ENCODE measurements at regions not wholly inside any gene's neighbourhood (a gene's known extent, or its start where the extent isn't known, plus 50 kb on each side); places are given as distances from the start of the nearest gene placed in this dataset.

DNA sequence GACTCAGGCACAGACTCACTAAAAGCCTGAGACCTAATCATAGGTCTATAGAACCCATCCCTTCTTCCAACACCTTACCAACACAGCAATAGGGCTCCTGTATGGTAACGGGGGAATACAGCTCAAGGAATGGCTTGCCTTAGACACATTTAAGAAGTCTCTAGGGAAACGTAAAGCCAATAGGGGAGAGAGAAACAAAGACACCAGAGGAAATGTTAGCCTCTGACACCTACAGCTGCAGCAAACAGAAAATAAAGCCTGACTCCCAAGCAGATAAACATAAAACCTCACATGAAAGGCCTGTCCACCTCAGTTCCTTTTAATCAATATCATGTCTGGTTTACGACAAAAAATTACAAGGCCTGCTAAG, 51.1 kb upstream of the NCOA1 start:
- no peak for DNase-seq

DNA sequence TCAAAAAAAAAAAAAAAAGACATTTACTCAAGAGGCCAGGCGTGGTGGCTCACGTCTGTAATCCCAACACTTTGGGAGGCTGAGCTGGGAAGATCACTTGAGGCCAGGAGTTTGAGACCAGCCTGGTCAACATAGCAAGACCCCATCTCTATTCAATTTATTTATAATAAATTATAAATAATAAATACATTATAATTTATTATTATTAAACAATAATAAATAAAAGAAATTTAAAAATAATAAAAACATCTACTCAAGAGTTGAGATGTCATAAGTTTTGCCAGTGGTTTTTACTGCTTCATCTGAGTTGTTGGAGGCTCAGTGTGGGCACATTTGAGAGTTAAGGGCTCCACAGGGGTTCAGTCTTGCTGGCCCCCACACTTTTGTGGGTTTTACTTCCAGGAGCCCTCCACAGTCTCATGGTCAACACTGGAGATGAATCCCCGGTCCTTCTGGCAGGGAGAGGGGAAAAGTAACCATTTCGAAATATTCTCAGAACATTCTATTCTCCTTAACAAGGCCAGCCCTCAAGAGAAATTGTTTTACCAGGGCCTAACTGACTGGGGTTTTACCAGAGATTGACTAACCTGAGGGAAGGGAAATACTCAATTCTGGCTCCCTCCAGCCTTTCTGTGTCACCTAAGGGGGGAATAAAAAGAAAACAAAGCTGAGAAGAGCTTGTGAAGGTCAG, 51.6 kb upstream of the NCOA1 start:
- DNase-seq, result no peak

DNA sequence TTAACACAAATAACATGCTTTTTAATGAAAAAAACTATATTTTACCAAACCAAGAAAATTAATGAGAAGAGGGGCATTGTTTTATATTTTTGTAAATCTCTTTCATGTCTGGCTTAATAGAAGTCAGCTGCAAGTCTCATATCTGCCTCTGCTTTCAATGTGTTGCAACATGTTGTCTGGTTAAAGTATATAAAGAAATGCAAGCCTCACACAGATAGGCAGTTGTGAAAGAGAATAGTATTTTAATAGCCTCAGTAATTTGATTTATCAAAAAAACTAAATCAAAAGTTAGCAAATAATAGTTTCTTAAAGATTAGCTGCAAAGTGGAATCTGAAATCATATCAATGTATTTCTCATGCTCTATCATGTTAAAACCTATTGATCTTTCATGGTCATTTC, 52.9 kb upstream of the NCOA1 start:
- DNase-seq, result no peak

DNA sequence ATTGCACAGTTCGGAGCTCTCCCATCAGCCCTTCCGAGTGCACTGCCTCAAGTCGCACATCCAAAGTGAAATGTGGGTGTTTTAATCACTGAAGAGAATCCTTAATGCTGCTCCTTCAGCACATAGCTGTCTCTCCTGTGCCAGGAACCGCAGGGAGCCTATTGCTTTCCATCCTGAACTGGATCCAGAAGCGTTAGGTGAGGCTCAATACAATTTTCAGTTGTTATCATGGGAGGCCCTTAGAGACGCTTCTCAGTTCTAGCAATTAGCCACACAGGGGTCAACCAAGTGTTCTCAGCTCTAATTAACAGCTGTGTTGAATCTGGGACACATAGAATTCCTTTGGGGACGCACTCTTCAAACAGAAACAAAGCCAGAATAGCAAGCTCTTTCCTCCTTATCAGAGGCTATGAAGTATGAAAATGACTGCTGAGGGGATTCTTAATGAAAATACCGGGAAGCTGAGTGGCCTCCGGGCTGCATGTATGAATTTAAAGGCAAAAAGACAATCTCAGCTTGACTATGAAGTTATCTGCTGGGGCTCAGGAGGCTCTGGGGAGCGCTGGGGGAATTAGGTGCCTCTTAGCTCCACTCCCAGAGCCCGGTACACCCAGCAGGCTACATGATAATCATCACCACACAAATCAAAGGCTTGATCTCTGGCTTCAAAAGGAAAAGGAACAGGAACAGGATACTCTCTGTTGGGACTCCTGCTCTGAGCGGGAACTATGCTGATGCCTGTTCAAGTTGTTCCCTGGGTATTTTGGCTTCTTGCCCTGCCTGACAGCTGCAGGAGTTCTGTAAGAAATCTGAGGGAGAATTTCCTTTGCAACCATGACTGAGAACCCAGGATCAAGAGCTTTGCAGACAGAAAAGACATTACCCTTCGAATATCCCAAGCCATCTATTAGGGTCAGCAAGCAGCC, 55.4 kb upstream of the NCOA1 start:
- no peak for DNase-seq

DNA sequence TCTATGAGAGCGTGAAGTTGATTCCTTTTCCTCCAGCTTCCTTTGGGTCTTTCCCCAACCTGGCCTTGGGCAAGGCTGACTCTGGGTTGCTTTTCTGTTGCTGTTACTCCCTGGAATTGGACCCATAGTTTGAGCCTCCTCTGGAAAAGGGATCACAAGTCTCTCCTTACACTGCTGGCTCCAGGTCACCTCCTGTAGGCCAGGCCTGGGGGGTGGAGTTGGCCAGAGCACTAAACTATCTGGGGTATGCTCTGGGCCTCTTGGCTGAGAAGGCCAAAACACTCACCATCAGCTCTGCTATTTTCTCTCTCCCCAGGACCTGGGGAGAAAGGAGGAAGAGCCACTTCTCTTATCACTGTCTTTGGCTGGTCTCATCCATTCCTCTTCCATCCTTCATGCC, 56.5 kb upstream of the NCOA1 start:
- DNase-seq, result no peak

DNA sequence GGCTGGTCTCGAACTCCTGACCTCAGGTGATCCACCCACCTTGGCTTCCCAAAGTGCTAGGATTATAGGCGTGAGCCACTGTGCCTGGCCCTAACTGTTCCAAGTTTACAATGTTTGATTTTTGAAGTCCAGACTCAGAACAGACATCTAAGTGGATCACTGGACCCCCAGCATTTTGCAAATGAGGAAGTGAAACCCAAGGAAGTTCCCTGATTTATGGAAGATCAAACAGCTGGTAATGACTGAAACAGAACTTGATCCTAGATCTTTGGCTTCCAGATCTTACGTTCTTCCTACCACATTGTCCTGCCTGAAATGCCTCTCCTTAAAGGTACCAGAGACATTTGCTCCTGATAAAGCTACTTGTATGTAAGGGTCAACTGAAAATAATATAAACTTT, 58.3 kb upstream of the NCOA1 start:
- no peak for DNase-seq

DNA sequence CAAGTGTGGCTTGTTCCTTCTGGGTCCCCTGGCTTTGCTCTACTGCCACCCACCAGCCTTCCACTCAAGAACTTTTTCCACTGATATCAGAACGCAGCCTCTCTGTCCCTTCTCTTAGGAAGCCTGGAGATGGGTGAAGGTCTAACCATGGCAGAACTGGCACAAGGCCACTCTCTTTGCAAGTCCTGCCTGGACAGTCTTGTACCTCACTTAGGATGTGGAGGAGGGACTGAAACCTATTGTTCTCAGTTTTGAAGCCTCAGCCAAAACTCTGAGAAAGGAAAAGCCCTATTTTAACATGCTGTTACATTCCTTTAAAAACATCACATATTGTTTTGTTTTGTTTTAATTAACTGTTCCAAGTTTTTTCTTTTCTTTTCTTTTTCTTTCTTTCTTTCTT, 58.9 kb upstream of the NCOA1 start:
- no peak for DNase-seq

DNA sequence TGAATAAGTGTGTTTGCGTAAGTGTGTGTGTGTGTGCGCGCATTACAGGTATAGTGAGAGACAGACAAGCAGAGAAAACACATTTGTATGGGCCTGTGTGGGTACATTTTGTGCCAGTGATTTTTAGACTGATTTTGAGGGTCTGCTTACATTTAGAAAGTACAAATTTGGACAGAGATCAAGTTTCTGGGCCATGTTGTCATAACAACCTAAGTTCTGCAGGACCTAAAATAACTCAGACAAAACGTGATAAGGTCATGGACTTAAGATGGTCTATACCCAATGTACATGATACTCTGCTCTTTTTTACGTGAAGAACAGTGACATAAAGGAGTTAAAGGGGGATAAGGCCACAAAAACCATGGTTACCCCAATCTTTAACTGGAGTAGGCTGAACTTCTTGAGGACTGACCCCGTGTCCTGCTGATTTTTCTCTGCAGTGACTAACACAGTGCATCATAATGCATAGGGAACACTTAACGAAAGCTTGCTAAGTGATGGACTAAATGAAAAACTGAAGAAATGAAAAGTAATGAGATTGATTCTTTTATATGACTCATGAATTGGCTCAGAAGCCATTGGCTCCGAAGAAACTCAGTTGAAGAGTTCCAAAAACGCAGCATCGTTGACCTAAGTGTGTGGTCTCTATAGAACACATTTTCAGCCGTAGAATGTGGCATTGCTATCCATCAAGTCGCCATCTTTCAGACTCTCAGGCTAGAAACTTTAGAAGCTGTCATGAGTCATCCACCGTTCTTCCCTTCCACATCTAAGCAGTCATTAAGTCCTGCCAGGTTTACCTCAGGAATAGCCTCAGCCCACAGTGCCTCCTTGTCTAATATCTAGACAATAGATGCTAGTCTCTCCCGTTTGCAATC, 61.6 kb upstream of the NCOA1 start:
- DNase-seq, result no peak

DNA sequence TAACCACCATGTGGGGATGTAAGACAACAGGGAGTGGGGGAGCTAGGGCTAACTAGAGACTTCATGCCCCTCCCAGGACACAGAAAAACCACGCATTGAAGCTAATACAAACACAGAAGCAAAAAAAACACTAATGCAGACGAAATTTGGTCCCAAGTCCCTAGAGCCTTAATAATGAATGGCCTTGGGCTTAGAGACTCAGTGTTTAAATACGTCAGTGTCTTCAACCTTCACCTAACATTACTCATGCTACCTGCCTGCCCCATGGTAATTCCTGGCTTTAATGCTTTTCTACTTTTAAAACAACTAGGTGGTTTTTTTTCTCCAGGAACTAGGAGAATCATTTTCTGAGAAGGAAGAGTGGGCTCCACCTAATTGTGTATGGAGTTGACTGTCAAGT, 64.1 kb upstream of the ITSN2 start:
- no peak for DNase-seq

DNA sequence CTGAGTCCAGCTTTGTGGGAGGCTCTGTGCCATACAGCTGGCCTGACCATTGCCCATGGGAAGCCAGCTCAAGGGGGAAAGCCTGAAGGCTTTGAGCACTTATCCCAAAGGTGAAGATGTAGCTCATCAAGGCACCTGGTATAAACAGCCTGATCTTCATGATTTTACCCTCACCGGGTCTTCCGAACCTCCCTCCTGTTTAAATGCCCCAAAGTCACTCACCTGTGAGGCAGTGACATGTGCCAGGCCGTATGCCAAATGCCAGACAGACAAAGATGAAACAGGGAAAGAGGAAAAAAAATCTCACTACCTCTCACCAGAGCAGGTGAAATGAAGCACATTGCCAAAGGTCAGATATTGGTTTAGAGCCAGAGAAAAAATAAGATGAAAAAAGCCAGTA, 62.8 kb upstream of the ITSN2 start:
- DNase-seq, result no peak

DNA sequence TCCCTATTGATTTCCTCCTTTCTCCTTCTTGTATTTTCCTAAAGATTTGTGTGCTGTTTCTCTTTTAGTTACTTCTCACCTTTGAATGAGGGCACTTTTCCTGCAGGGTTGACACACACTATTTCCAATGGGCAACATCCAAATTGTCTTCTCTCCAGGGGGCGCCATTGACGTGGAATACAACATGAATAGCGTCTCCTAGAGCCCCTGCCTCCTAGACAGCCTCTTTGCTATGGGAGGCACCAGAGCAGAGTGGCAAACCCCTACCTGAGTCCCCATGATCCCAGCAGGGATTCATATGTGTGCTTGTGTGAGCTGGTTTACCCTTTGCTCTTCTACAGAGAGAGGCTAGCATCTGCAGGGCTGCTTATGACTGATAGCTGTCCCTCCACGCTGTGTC, 61.3 kb upstream of the ITSN2 start:
- DNase-seq, result peak; percentile 51

DNA sequence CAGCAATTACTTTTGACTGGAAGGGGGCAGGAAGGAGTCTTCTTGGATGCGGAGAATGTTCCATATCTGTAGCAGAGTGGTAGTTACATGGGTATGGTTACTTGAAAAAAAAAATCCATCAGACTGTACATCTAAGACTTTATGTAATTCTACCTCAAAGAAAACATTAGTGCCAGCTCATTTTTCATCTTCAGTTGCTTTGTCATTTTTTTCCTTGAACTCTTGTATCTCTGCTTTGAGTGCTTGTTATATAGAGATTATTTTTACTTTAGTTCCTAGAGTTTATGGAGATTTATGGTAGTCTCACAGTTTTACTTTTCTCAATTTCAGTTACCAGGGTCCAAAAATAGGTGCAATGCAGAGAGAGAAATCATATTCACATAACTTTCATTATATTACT, 60.0 kb upstream of the ITSN2 start:
- DNase-seq, result no peak

DNA sequence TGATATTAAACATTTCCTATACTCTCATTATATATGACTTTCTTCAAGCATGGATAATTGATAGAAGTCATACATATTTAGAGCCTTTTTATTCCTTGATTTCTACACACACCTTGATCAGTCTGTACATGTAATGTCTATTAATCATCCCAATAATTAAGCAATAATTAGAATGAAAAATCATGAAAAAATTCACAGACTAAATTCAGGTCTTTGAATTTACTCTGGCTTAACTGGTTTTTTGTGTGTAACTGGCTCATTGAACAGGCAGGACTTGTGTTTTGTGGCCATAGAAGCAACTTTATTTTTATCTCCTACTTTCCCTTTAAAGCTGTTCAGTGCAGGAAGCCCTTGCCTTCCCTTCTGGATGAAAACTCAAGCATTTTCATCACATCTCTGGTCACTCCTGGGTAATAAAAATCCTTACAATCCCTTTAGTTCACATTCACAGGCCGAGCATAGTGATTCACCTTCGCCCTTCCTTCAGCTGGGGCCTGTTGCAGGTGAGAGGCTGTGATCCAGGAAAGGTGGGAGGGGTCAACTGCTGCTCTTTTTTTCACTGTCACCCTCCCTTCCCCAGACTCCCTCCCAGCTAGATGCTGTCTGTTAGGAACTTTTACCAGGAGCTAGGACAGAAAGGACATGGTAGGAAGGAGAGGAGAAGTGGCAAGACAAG, 58.0 kb upstream of the ITSN2 start:
- no peak for DNase-seq

DNA sequence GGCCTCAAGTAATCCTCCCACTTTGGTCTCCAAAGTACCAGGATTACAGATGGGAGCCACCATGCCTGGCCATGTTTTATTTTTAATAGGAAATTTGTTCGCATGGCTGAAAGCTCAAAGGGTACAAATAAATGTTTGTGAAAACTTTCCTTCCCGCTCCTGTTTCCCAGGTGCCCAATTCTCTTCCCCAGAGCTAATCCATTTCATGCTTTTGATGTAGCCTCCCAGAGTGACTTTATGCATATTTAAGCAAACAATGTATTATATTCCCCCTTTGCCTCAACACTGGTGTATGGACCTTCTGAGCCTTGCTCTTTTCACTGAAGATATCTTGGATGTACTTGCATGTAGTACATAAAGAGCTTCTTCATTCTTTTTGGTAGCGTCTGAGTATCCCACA, 52.5 kb upstream of the ITSN2 start:
- DNase-seq, result no peak

DNA sequence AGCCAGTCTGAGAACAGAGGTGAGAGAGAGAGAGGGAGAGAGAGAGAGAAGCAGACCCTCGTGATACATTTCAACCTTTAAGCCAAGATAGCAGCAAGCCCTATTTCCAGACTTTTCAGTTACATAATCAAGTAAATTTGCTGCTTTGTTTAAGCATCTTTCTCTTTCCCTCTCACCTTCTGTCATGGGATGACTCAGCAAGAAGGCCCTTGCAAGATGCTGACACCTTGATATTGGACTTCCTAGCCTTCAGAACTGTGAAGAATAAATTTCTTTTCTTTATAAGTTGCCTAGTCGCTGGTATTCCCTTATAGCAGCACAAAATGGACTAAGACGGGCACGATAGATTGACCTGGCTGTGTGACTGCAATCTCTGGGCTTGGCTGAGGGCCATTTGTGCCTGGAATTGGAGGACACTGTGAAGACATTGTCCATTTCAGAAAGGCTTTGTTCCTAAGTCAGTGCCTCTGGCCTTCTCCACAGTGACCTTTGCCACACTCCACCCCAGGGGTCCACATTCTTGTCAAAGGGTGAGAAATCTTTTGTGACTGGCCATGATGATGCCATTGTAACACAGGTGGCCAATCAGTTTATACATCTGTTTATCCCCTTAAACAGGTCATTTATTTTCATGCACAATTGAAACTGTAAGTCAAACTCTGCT, 51.3 kb upstream of the ITSN2 start:
- no peak for DNase-seq

DNA sequence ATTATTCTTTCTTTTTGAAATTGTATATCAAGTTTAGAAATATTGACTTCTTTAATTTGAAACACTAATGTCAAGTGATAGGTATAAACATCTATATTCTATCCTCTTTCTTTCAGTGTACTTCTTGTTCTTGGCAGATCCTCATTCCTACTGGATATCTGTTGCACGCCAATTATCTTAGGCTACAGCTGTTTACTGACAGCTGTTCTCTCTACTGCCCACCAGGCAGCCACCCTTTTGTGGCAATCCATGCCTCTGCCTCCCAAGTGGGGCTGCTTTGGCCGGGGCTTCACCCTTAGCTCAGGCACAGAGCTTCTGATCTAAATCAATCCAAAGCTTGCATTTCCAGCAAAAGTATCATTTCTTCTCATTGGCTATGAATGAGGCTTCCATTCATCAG, 50.6 kb upstream of the ITSN2 start:
- DNase-seq, result no peak

DNA sequence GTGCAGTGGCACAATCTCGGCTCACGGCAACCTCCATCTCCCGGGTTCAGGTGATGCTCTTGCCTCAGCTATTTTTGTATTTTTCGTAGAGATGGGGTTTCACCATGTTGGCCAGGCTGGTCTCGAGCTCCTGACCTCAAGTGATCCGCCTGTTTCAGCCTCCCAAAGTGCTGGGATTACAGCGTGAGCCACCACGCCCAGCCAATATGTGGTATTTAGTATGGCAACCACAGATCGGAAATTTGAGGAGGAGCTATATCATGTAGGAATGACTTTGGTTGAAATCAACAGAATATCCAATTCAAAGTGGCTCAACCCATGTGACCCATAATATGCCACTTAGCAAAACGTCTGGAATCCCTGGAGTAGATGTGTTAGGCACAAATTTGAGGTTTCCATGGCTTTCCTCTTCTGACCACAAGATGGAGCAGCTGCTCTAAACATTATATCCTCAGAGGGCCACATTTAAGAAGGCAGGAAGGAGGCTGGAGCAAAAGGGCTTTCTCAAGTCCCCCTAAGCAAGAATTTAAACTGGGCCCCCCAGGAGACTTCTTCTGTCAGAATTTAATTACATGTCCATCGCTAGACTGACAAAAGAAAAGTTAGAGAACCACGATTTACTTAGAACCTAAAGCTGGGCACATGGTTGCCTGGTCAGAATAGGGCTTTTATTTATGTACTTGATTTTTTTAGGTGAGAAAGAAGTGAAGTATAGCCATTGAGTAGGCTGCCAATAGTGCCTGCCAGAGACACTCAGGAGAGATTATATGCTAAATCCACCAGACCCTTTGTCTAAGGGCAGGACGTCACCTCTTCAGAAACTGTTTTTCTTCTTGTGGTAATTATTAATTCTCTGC, 49.6 kb upstream of the ITSN2 start:
- peak; percentile 20 for DNase-seq

Data from activated naive CD4-positive, alpha-beta T cell treated with Interleukin-2 at 50 U/mL for 16 hours (primary cell).